Kidney epithelial cell (primary cell): ENCODE measurements at regions not wholly inside any gene's neighbourhood (a gene's known extent, or its start where the extent isn't known, plus 50 kb on each side); places are given as distances from the start of the nearest gene placed in this dataset.

Experiments
- DNase-seq: peaks from one replicate; pipeline ENCODE4 v3.0.0-alpha.2; 2010; ENCODE audit warnings: low read depth
- H3K27me3 ChIP-seq: 2 replicates; pipeline ENCODE4 v1.6.0; 2011; ENCODE audit warnings: low read length; ENCODE audit not compliant: control insufficient read depth, insufficient read depth
- H3K36me3 ChIP-seq: 2 replicates; pipeline ENCODE4 v1.5.1; 2011; ENCODE audit warnings: low read length; ENCODE audit not compliant: control insufficient read depth, insufficient read depth
- H3K4me3 ChIP-seq: 2 replicates; pipeline ENCODE4 v1.5.1; 2011; ENCODE audit warnings: low read depth, mild to moderate bottlenecking, control low read depth, low read length
- CTCF ChIP-seq: IDR thresholded peaks from 2 replicates; pipeline ENCODE4 v1.5.1; 2011; ENCODE audit warnings: mild to moderate bottlenecking, moderate library complexity, low read length, control low read depth, inconsistent platforms; ENCODE audit not compliant: insufficient read depth, poor library complexity, severe bottlenecking

- DNase-seq, result no peak
- Histone ChIP-seq H3K36me3 (no peaks in the 10 kb centered on the region), H3K4me3 (no peak overlapping the region), H3K27me3 (no peaks in the 10 kb centered on the region)
- no peak for TF ChIP-seq CTCF
Measured at GRCh38 chr2:194619366-194619765, 1037.7 kb upstream of the SLC39A10 start.

- no peak for DNase-seq
- no peak for TF ChIP-seq CTCF
- Histone ChIP-seq H3K27me3 (no peaks in the 10 kb centered on the region), H3K36me3 (no peaks in the 10 kb centered on the region), H3K4me3 (no peak overlapping the region)
Measured at GRCh38 chr2:194618432-194618831, 1038.6 kb upstream of the SLC39A10 start.

GRCh38 chr2:194616334-194616733, 1040.7 kb upstream of the SLC39A10 start:
- H3K4me3 ChIP-seq, result no peak overlapping the region
- no peaks in the 10 kb centered on the region for H3K27me3 ChIP-seq
- DNase-seq, result no peak
- no peaks in the 10 kb centered on the region for H3K36me3 ChIP-seq
- TF ChIP-seq CTCF, result no peak

- no peaks in the 10 kb centered on the region for H3K27me3 ChIP-seq
- no peak for DNase-seq
- no peak for TF ChIP-seq CTCF
- H3K4me3 ChIP-seq, result no peak overlapping the region
- no peaks in the 10 kb centered on the region for H3K36me3 ChIP-seq
Measured at GRCh38 chr2:194610297-194610696, 1046.7 kb upstream of the SLC39A10 start.

- Histone ChIP-seq H3K4me3 (no peak overlapping the region), H3K27me3 (no peaks in the 10 kb centered on the region), H3K36me3 (no peaks in the 10 kb centered on the region)
- DNase-seq, result no peak
- TF ChIP-seq CTCF, result no peak
Measured at GRCh38 chr2:194603429-194603828, 1053.6 kb upstream of the SLC39A10 start.

- no peaks in the 10 kb centered on the region for H3K27me3 ChIP-seq
- H3K36me3 ChIP-seq, result no peaks in the 10 kb centered on the region
- no peak for TF ChIP-seq CTCF
- H3K4me3 ChIP-seq, result no peak overlapping the region
- DNase-seq, result no peak
Measured at GRCh38 chr2:194602750-194603149, 1054.3 kb upstream of the SLC39A10 start.
